ENCODE measurements at regions not wholly inside any gene's neighbourhood (a gene's known extent, or its start where the extent isn't known, plus 50 kb on each side); places are given as distances from the start of the nearest gene placed in this dataset.

- no peaks in the 10 kb centered on the region for H3K4me1 ChIP-seq (ENCODE audit: control insufficient read depth in 2 of 3, insufficient read depth in 2 of 3, low read depth in 1 of 3, low read length in 3 of 3)
- no peaks in the 10 kb centered on the region for H3K9me3 ChIP-seq (ENCODE audit: control insufficient read depth in 2 of 3, insufficient read depth in 1 of 3, low read length in 3 of 3)
- intact Hi-C loops (cut with DNase I): no loop called here
- H3K27ac ChIP-seq (ENCODE audit: low read depth in 2 of 2, low read length in 2 of 2): no peak overlapping the region
- H3K4me3 ChIP-seq (ENCODE audit: low read length in 3 of 3): no peak overlapping the region
- DNase-seq (no peak), FAIRE-seq (no peak)
- no peaks in the 10 kb centered on the region for H3K27me3 ChIP-seq (ENCODE audit: control insufficient read depth, insufficient read depth, low read length)
- no peak for TF ChIP-seq CTCF (IDR thresholded peaks at IDR 0.05; ENCODE audit: borderline replicate concordance, extremely low read depth, insufficient read depth)
- no peak overlapping the region for H3K9ac ChIP-seq (ENCODE audit: low read length in 3 of 3)
- H3K36me3 ChIP-seq (ENCODE audit: control insufficient read depth in 2 of 3, insufficient read depth in 3 of 3, low read length in 3 of 3): no peaks in the 10 kb centered on the region
These were observed 531.5 kb downstream of the COL12A1 start for GRCh38 chr6:74674377-74674776.

GRCh38 chr6:74671558-74672025 is 534.3 kb downstream of the COL12A1 start:
- no peaks in the 10 kb centered on the region for H3K36me3 ChIP-seq (ENCODE audit: control insufficient read depth in 2 of 3, insufficient read depth in 3 of 3, low read length in 3 of 3)
- H3K9me3 ChIP-seq (ENCODE audit: control insufficient read depth in 2 of 3, insufficient read depth in 1 of 3, low read length in 3 of 3): no peaks in the 10 kb centered on the region
- FAIRE-seq: no peak

GRCh38 chr6:74658391-74658790 is 547.5 kb downstream of the COL12A1 start:
- H3K4me1 ChIP-seq (ENCODE audit: control insufficient read depth in 2 of 3, insufficient read depth in 2 of 3, low read depth in 1 of 3, low read length in 3 of 3): no peaks in the 10 kb centered on the region
- FAIRE-seq: no peak

More at GRCh38 chr6:74671558-74672025, 534.3 kb downstream of the COL12A1 start:
- Histone ChIP-seq H3K27ac (ENCODE audit: low read depth in 2 of 2, low read length in 2 of 2) (no peak overlapping the region), H3K9ac (ENCODE audit: low read length in 3 of 3) (no peak overlapping the region), H3K4me1 (ENCODE audit: control insufficient read depth in 2 of 3, insufficient read depth in 2 of 3, low read depth in 1 of 3, low read length in 3 of 3) (no peaks in the 10 kb centered on the region), H3K4me3 (ENCODE audit: low read length in 3 of 3) (no peak overlapping the region), H3K27me3 (ENCODE audit: control insufficient read depth, insufficient read depth, low read length) (no peaks in the 10 kb centered on the region)
- intact Hi-C loops (cut with DNase I): no loop called here
- DNase-seq: no peak
- TF ChIP-seq CTCF (IDR thresholded peaks at IDR 0.05; ENCODE audit: borderline replicate concordance, extremely low read depth, insufficient read depth): no peak

More at GRCh38 chr6:74658391-74658790, 547.5 kb downstream of the COL12A1 start:
- Histone ChIP-seq H3K27ac (ENCODE audit: low read depth in 2 of 2, low read length in 2 of 2) (no peak overlapping the region), H3K4me3 (ENCODE audit: low read length in 3 of 3) (no peak overlapping the region), H3K9ac (ENCODE audit: low read length in 3 of 3) (no peak overlapping the region), H3K9me3 (ENCODE audit: control insufficient read depth in 2 of 3, insufficient read depth in 1 of 3, low read length in 3 of 3) (no peaks in the 10 kb centered on the region), H3K36me3 (ENCODE audit: control insufficient read depth in 2 of 3, insufficient read depth in 3 of 3, low read length in 3 of 3) (no peaks in the 10 kb centered on the region), H3K27me3 (ENCODE audit: control insufficient read depth, insufficient read depth, low read length) (no peaks in the 10 kb centered on the region)
- no peak for TF ChIP-seq CTCF (IDR thresholded peaks at IDR 0.05; ENCODE audit: borderline replicate concordance, extremely low read depth, insufficient read depth)
- DNase-seq: no peak
- intact Hi-C loops (cut with DNase I): no loop called here
